ENCODE measurements at regions not wholly inside any gene's neighbourhood (a gene's known extent, or its start where the extent isn't known, plus 50 kb on each side); places are given as distances from the start of the nearest gene placed in this dataset.

DNA sequence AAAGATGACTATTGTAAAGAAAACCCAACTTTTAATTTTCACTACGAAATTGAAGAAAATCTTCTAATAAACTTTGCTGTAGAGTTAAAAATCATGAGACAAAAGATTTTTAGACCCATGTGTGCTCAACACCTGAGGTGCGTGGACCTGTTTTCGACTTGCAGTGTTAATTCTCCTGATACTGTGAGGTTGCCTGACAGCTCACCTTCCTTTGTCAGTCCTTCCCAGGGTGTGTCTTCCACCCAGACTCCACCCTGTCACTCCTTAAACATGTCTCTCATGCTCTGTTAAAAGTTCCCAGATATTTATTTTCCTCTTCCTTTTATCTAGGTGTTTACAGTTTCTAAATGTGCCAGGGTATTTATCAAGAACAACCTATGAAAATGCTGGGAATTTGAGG lies 151.3 kb upstream of the NT5E start:
- no peaks in the 10 kb centered on the region for H3K4me1 Mint-ChIP-seq
- no peak overlapping the region for H3K4me3 Mint-ChIP-seq

More for the DNA sequence above, 151.3 kb upstream of the NT5E start:
- H3K27me3 Mint-ChIP-seq (ENCODE audit: low read depth) = 0 out of 2 replicates have a peak, but pooled peaks cover 2% of the 10 kb centered on the region
- no peak for ATAC-seq
- no peak for TF ChIP-seq CREB1 (CRISPR knock-in tag; IDR thresholded peaks at IDR 0.05)
- TF ChIP-seq CBFB (CRISPR knock-in tag; IDR thresholded peaks at IDR 0.05; ENCODE audit: low read depth) = no peak
- TF ChIP-seq, protein P1, sequence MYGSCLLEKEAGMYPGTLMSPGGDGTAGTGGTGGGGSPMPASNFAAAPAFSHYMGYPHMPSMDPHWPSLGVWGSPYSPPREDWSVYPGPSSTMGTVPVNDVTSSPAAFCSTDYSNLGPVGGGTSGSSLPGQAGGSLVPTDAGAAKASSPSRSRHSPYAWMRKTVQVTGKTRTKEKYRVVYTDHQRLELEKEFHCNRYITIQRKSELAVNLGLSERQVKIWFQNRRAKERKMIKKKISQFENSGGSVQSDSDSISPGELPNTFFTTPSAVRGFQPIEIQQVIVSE (CRISPR knock-in tag; IDR thresholded peaks at IDR 0.05; ENCODE audit: borderline replicate concordance) = no peak
- TF ChIP-seq, protein P2, sequence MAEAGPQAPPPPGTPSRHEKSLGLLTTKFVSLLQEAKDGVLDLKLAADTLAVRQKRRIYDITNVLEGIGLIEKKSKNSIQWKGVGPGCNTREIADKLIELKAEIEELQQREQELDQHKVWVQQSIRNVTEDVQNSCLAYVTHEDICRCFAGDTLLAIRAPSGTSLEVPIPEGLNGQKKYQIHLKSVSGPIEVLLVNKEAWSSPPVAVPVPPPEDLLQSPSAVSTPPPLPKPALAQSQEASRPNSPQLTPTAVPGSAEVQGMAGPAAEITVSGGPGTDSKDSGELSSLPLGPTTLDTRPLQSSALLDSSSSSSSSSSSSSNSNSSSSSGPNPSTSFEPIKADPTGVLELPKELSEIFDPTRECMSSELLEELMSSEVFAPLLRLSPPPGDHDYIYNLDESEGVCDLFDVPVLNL (CRISPR knock-in tag; IDR thresholded peaks at IDR 0.05; ENCODE audit: borderline replicate concordance, low read depth) = no peak
- TF ChIP-seq, protein P3, sequence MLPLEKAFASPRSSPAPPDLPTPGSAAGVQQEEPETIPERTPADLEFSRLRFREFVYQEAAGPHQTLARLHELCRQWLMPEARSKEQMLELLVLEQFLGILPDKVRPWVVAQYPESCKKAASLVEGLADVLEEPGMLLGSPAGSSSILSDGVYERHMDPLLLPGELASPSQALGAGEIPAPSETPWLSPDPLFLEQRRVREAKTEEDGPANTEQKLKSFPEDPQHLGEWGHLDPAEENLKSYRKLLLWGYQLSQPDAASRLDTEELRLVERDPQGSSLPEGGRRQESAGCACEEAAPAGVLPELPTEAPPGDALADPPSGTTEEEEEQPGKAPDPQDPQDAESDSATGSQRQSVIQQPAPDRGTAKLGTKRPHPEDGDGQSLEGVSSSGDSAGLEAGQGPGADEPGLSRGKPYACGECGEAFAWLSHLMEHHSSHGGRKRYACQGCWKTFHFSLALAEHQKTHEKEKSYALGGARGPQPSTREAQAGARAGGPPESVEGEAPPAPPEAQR (CRISPR knock-in tag; IDR thresholded peaks at IDR 0.05) = no peak
- TF ChIP-seq, protein P4, sequence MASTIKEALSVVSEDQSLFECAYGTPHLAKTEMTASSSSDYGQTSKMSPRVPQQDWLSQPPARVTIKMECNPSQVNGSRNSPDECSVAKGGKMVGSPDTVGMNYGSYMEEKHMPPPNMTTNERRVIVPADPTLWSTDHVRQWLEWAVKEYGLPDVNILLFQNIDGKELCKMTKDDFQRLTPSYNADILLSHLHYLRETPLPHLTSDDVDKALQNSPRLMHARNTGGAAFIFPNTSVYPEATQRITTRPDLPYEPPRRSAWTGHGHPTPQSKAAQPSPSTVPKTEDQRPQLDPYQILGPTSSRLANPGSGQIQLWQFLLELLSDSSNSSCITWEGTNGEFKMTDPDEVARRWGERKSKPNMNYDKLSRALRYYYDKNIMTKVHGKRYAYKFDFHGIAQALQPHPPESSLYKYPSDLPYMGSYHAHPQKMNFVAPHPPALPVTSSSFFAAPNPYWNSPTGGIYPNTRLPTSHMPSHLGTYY (CRISPR knock-in tag; IDR thresholded peaks at IDR 0.05) = no peak
- TF ChIP-seq, protein P5, sequence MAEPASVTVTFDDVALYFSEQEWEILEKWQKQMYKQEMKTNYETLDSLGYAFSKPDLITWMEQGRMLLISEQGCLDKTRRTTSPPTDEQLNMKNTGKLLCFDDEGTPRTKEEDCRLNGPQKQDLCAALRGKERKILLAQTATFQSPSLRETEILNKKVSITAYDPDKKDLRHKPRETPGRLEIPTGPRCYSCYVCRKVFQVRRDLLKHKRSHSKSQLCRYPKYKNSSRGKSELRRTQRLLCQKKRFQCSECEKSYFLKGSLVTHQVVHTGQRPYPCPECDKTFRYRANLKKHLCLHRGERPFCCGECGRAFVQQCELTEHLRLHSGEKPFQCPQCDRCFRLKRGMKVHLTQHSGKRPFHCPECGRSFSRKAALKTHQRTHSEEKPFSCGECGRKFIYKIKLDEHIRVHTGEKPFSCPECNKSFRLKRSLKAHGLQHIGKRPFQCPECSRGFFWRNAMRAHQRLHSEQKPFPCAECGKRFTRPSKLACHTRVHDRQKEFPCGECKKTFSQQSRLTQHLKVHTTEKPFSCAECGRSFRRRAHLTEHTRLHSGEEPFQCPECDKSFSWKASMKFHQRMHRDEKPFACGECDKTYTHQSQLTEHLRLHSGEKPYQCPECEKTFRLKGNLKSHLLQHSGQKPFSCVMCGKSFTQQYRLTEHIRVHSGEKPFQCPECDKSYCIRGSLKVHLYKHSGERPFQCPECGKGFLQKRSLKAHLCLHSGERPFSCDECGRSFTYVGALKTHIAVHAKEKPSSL (CRISPR knock-in tag; conservative IDR thresholded peaks at IDR 0.05) = no peak
- no peak for TF ChIP-seq MYBL2 (CRISPR knock-in tag; IDR thresholded peaks at IDR 0.05)
- TF ChIP-seq, protein P6, sequence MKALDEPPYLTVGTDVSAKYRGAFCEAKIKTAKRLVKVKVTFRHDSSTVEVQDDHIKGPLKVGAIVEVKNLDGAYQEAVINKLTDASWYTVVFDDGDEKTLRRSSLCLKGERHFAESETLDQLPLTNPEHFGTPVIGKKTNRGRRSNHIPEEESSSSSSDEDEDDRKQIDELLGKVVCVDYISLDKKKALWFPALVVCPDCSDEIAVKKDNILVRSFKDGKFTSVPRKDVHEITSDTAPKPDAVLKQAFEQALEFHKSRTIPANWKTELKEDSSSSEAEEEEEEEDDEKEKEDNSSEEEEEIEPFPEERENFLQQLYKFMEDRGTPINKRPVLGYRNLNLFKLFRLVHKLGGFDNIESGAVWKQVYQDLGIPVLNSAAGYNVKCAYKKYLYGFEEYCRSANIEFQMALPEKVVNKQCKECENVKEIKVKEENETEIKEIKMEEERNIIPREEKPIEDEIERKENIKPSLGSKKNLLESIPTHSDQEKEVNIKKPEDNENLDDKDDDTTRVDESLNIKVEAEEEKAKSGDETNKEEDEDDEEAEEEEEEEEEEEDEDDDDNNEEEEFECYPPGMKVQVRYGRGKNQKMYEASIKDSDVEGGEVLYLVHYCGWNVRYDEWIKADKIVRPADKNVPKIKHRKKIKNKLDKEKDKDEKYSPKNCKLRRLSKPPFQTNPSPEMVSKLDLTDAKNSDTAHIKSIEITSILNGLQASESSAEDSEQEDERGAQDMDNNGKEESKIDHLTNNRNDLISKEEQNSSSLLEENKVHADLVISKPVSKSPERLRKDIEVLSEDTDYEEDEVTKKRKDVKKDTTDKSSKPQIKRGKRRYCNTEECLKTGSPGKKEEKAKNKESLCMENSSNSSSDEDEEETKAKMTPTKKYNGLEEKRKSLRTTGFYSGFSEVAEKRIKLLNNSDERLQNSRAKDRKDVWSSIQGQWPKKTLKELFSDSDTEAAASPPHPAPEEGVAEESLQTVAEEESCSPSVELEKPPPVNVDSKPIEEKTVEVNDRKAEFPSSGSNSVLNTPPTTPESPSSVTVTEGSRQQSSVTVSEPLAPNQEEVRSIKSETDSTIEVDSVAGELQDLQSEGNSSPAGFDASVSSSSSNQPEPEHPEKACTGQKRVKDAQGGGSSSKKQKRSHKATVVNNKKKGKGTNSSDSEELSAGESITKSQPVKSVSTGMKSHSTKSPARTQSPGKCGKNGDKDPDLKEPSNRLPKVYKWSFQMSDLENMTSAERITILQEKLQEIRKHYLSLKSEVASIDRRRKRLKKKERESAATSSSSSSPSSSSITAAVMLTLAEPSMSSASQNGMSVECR (CRISPR knock-in tag; IDR thresholded peaks at IDR 0.05; ENCODE audit: borderline replicate concordance) = no peak
- TF ChIP-seq MXD4 (CRISPR knock-in tag; IDR thresholded peaks at IDR 0.05; ENCODE audit: borderline replicate concordance) = no peak
- TF ChIP-seq, protein P7, sequence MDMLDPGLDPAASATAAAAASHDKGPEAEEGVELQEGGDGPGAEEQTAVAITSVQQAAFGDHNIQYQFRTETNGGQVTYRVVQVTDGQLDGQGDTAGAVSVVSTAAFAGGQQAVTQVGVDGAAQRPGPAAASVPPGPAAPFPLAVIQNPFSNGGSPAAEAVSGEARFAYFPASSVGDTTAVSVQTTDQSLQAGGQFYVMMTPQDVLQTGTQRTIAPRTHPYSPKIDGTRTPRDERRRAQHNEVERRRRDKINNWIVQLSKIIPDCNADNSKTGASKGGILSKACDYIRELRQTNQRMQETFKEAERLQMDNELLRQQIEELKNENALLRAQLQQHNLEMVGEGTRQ (CRISPR knock-in tag; IDR thresholded peaks at IDR 0.05) = no peak
- TF ChIP-seq, protein P8, sequence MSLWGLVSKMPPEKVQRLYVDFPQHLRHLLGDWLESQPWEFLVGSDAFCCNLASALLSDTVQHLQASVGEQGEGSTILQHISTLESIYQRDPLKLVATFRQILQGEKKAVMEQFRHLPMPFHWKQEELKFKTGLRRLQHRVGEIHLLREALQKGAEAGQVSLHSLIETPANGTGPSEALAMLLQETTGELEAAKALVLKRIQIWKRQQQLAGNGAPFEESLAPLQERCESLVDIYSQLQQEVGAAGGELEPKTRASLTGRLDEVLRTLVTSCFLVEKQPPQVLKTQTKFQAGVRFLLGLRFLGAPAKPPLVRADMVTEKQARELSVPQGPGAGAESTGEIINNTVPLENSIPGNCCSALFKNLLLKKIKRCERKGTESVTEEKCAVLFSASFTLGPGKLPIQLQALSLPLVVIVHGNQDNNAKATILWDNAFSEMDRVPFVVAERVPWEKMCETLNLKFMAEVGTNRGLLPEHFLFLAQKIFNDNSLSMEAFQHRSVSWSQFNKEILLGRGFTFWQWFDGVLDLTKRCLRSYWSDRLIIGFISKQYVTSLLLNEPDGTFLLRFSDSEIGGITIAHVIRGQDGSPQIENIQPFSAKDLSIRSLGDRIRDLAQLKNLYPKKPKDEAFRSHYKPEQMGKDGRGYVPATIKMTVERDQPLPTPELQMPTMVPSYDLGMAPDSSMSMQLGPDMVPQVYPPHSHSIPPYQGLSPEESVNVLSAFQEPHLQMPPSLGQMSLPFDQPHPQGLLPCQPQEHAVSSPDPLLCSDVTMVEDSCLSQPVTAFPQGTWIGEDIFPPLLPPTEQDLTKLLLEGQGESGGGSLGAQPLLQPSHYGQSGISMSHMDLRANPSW (CRISPR knock-in tag; conservative IDR thresholded peaks at IDR 0.05; ENCODE audit: low read depth) = no peak
- TF ChIP-seq PRRX2 (CRISPR knock-in tag; IDR thresholded peaks at IDR 0.05) = no peak
- TF ChIP-seq, protein P9, sequence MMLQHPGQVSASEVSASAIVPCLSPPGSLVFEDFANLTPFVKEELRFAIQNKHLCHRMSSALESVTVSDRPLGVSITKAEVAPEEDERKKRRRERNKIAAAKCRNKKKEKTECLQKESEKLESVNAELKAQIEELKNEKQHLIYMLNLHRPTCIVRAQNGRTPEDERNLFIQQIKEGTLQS (CRISPR knock-in tag; conservative IDR thresholded peaks at IDR 0.05) = no peak
- TF ChIP-seq, protein P10, sequence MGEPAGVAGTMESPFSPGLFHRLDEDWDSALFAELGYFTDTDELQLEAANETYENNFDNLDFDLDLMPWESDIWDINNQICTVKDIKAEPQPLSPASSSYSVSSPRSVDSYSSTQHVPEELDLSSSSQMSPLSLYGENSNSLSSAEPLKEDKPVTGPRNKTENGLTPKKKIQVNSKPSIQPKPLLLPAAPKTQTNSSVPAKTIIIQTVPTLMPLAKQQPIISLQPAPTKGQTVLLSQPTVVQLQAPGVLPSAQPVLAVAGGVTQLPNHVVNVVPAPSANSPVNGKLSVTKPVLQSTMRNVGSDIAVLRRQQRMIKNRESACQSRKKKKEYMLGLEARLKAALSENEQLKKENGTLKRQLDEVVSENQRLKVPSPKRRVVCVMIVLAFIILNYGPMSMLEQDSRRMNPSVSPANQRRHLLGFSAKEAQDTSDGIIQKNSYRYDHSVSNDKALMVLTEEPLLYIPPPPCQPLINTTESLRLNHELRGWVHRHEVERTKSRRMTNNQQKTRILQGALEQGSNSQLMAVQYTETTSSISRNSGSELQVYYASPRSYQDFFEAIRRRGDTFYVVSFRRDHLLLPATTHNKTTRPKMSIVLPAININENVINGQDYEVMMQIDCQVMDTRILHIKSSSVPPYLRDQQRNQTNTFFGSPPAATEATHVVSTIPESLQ (CRISPR knock-in tag; IDR thresholded peaks at IDR 0.05) = no peak
- no peak for TF ChIP-seq HMGA2 (CRISPR knock-in tag; IDR thresholded peaks at IDR 0.05)
- TF ChIP-seq, protein P11, sequence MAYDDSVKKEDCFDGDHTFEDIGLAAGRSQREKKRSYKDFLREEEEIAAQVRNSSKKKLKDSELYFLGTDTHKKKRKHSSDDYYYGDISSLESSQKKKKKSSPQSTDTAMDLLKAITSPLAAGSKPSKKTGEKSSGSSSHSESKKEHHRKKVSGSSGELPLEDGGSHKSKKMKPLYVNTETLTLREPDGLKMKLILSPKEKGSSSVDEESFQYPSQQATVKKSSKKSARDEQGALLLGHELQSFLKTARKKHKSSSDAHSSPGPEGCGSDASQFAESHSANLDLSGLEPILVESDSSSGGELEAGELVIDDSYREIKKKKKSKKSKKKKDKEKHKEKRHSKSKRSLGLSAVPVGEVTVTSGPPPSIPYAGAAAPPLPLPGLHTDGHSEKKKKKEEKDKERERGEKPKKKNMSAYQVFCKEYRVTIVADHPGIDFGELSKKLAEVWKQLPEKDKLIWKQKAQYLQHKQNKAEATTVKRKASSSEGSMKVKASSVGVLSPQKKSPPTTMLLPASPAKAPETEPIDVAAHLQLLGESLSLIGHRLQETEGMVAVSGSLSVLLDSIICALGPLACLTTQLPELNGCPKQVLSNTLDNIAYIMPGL (CRISPR knock-in tag; IDR thresholded peaks at IDR 0.05) = no peak
- no peaks in the 10 kb centered on the region for H3K9me3 Mint-ChIP-seq
- no peaks in the 10 kb centered on the region for H3K36me3 Mint-ChIP-seq
- no peak overlapping the region for H3K27ac Mint-ChIP-seq
- POLR2A ChIA-PET = no interaction called here
- CTCF ChIA-PET = no interaction called here
- DNase-seq (ENCODE audit: low spot score) = no peak

Data from WTC11 (cell line).